GM23338 (cell line): ENCODE measurements at regions not wholly inside any gene's neighbourhood (a gene's known extent, or its start where the extent isn't known, plus 50 kb on each side); places are given as distances from the start of the nearest gene placed in this dataset.

ENCODE experiments used
- ATAC-seq: fragments of 200-7000 bp; cut with Tn5 transposase; 3 replicates; pipeline ENCODE4 v1.9.1; 2020
- DNase-seq: peaks from one replicate; pipeline ENCODE4 v3.0.0-alpha.2; 2015; ENCODE audit warnings: low spot score
- H2AFZ ChIP-seq: fragments of 200-600 bp; sonication (generic); 2 replicates; pipeline ENCODE4 v1.8.0; 2016; ENCODE audit warnings: antibody characterized with exemption, mild to moderate bottlenecking, moderate library complexity
- H3F3A ChIP-seq: fragments of 200-600 bp; sonication (generic); replicated peaks from 2 replicates; pipeline ENCODE4 v1.8.0; 2017; ENCODE audit warnings: antibody characterized with exemption, mixed run types, low read depth
- H3K27ac ChIP-seq: fragments of 200-600 bp; sonication (generic); 2 replicates; pipeline ENCODE4 v1.6.1; 2016; ENCODE audit warnings: low read depth
- H3K27me3 ChIP-seq: fragments of 200-600 bp; sonication (generic); 2 replicates; pipeline ENCODE4 v1.8.0; 2016; ENCODE audit warnings: mild to moderate bottlenecking, mixed run types, moderate library complexity; ENCODE audit not compliant: insufficient read depth
- H3K36me3 ChIP-seq: fragments of 200-600 bp; sonication (generic); 2 replicates; pipeline ENCODE4 v1.8.0; 2016; ENCODE audit warnings: mild to moderate bottlenecking; ENCODE audit not compliant: insufficient read depth
- H3K4me1 ChIP-seq: fragments of 200-600 bp; sonication (generic); 2 replicates; pipeline ENCODE4 v1.8.0; 2016; ENCODE audit warnings: mild to moderate bottlenecking, moderate library complexity; ENCODE audit not compliant: insufficient read depth
- H3K4me2 ChIP-seq: fragments of 200-600 bp; sonication (generic); 2 replicates; pipeline ENCODE4 v1.7.1; 2017; ENCODE audit warnings: mixed run types
- H3K4me3 ChIP-seq: fragments of 200-600 bp; sonication (generic); 2 replicates; pipeline ENCODE4 v1.6.1; 2016; ENCODE audit warnings: mixed run types
- H3K79me2 ChIP-seq: fragments of 200-600 bp; sonication (generic); replicated peaks from 2 replicates; pipeline ENCODE4 v1.8.0; 2017; ENCODE audit warnings: mild to moderate bottlenecking; ENCODE audit not compliant: insufficient read depth
- H3K9me2 ChIP-seq: fragments of 200-600 bp; sonication (generic); 2 replicates; pipeline ENCODE4 v1.8.0; 2017; ENCODE audit not compliant: insufficient read depth
- H4K20me1 ChIP-seq: fragments of 200-600 bp; sonication (generic); replicated peaks from 2 replicates; pipeline ENCODE4 v1.8.0; 2017; ENCODE audit warnings: mild to moderate bottlenecking; ENCODE audit not compliant: insufficient read depth
- H3K27ac Mint-ChIP-seq: 2 replicates; pipeline ENCODE4 v1.8.0; 2020; ENCODE audit warnings: inconsistent platforms, mild to moderate bottlenecking, moderate library complexity, mixed read lengths
- H3K27me3 Mint-ChIP-seq: 3 replicates; pipeline ENCODE4 v1.8.0; 2022; ENCODE audit warnings: low read depth, mild to moderate bottlenecking, moderate library complexity, mixed read lengths, inconsistent platforms; ENCODE audit not compliant: insufficient read depth, poor library complexity
- H3K36me3 Mint-ChIP-seq: 3 replicates; pipeline ENCODE4 v1.8.0; 2021; ENCODE audit warnings: low read depth, mild to moderate bottlenecking, inconsistent platforms, moderate library complexity, mixed read lengths
- H3K4me1 Mint-ChIP-seq: 3 replicates; pipeline ENCODE4 v1.8.0; 2020; ENCODE audit warnings: mild to moderate bottlenecking, inconsistent platforms, mixed read lengths
- H3K4me3 Mint-ChIP-seq: 3 replicates; pipeline ENCODE4 v1.8.0; 2021; ENCODE audit warnings: moderate library complexity, mild to moderate bottlenecking, inconsistent platforms, mixed read lengths
- H3K9me3 Mint-ChIP-seq: 3 replicates; pipeline ENCODE4 v1.8.0; 2020; ENCODE audit warnings: moderate library complexity, mild to moderate bottlenecking, inconsistent platforms, mixed read lengths
- CREB1 ChIP-seq: fragments of 250-450 bp; sonication (Bioruptor Pico); IDR thresholded peaks from 2 replicates; pipeline ENCODE4 v1.5.0; 2020; ENCODE audit warnings: low read depth, mild to moderate bottlenecking, moderate library complexity
- EZH2 ChIP-seq: fragments of 200-600 bp; sonication (generic); IDR thresholded peaks from one replicate; pipeline ENCODE4 v1.8.0; 2017; ENCODE audit warnings: antibody characterized with exemption, mild to moderate bottlenecking, low read depth; ENCODE audit not compliant: unreplicated experiment
- EZH2phosphoT487 ChIP-seq: fragments of 200-600 bp; sonication (generic); IDR thresholded peaks from one replicate; pipeline ENCODE4 v1.8.1; 2018; ENCODE audit warnings: antibody characterized with exemption; ENCODE audit not compliant: unreplicated experiment
- JUNB ChIP-seq: IDR thresholded peaks from one replicate; pipeline ENCODE4 v1.6.1; 2016; ENCODE audit warnings: antibody characterized with exemption; ENCODE audit not compliant: unreplicated experiment
- NANOG ChIP-seq: IDR thresholded peaks from 2 replicates; pipeline ENCODE4 v1.6.1; 2016; ENCODE audit warnings: antibody characterized with exemption, borderline replicate concordance
- POLR2AphosphoS5 ChIP-seq: IDR thresholded peaks from 2 replicates; pipeline ENCODE4 v1.6.1; 2016; ENCODE audit warnings: antibody characterized with exemption, low read depth
- STAT1 ChIP-seq: IDR thresholded peaks from one replicate; pipeline ENCODE4 v1.6.1; 2016; ENCODE audit warnings: antibody characterized with exemption; ENCODE audit not compliant: unreplicated experiment
- ZNF114 ChIP-seq: fragments of 250-450 bp; sonication (Bioruptor Pico); IDR thresholded peaks from 2 replicates; pipeline ENCODE4 v1.5.0; 2020; ENCODE audit warnings: mild to moderate bottlenecking, moderate library complexity
- ZNF331 ChIP-seq: fragments of 250-450 bp; sonication (Bioruptor Pico); IDR thresholded peaks from 2 replicates; pipeline ENCODE4 v1.5.0; 2020; ENCODE audit warnings: low read depth, mild to moderate bottlenecking, moderate library complexity
- TF ChIP-seq, protein P1 (sequence below), 2 experiments: fragments of 200-600 bp in 1 of 2; sonication (generic) in 1 of 2; conservative IDR thresholded peaks; 2 replicates each; pipeline versions ENCODE4 v1.5.1 to v1.6.1; 2016 to 2017; ENCODE audit warnings: antibody characterized with exemption in 2 of 2, low read depth in 2 of 2, mild to moderate bottlenecking in 2 of 2, moderate library complexity in 1 of 2
- TF ChIP-seq, protein P2 (sequence below): IDR thresholded peaks from one replicate; pipeline ENCODE4 v1.6.1; 2018; ENCODE audit warnings: antibody characterized with exemption; ENCODE audit not compliant: unreplicated experiment
- TF ChIP-seq, protein P3 (sequence below): IDR thresholded peaks from 2 replicates; pipeline ENCODE4 v1.6.1; 2016; ENCODE audit warnings: antibody characterized with exemption
- TF ChIP-seq, protein P4 (sequence below): fragments of 250-450 bp; sonication (Bioruptor Pico); IDR thresholded peaks from 2 replicates; pipeline ENCODE4 v1.5.0; 2020; ENCODE audit warnings: mild to moderate bottlenecking, moderate library complexity

DNA sequence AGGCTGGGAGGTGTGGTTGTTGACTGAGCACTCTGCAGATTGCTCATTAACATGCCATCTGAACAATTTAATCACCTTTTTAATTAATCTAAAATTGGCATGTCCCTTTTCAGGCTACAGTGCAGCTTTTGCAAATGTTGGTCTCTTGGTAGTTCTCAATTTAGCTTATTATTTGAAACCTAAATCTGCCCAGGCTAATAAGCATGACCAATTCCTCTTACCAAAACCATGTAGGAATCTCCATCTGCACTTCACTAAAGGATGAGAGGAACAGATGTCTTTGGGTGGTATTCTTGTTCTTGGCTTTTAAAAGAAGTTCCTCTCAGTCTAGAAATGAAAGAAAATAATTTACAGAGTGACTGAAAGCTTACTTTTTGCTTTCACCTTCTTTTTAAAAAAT, 190.1 kb upstream of the RMST start:
- Histone ChIP-seq H3F3A (no peaks in the 10 kb centered on the region), H3K79me2 (no peaks in the 10 kb centered on the region), H3K27ac (no peak overlapping the region), H3K4me1 (peaks cover 11% of the 10 kb centered on the region), H3K4me3 (no peak overlapping the region), H3K9me2 (no peaks in the 10 kb centered on the region), H2AFZ (no peak overlapping the region), H4K20me1 (no peaks in the 10 kb centered on the region), H3K4me2 (no peak overlapping the region), H3K27me3 (no peaks in the 10 kb centered on the region), H3K36me3 (no peaks in the 10 kb centered on the region)
- ATAC-seq (no peak), DNase-seq (no peak)
- TF ChIP-seq ZNF331 (CRISPR knock-in tag) (no peak), STAT1 (no peak), CREB1 (CRISPR knock-in tag) (no peak), POLR2AphosphoS5 (no peak), EZH2phosphoT487 (no peak), JUNB (no peak), EZH2 (no peak), NANOG (no peak), ZNF114 (CRISPR knock-in tag) (no peak)
- TF ChIP-seq, protein P1, sequence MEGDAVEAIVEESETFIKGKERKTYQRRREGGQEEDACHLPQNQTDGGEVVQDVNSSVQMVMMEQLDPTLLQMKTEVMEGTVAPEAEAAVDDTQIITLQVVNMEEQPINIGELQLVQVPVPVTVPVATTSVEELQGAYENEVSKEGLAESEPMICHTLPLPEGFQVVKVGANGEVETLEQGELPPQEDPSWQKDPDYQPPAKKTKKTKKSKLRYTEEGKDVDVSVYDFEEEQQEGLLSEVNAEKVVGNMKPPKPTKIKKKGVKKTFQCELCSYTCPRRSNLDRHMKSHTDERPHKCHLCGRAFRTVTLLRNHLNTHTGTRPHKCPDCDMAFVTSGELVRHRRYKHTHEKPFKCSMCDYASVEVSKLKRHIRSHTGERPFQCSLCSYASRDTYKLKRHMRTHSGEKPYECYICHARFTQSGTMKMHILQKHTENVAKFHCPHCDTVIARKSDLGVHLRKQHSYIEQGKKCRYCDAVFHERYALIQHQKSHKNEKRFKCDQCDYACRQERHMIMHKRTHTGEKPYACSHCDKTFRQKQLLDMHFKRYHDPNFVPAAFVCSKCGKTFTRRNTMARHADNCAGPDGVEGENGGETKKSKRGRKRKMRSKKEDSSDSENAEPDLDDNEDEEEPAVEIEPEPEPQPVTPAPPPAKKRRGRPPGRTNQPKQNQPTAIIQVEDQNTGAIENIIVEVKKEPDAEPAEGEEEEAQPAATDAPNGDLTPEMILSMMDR (conservative IDR thresholded peaks at IDR 0.05; ENCODE audit: low read depth in 2 of 2) = no peak
- TF ChIP-seq, protein P2, sequence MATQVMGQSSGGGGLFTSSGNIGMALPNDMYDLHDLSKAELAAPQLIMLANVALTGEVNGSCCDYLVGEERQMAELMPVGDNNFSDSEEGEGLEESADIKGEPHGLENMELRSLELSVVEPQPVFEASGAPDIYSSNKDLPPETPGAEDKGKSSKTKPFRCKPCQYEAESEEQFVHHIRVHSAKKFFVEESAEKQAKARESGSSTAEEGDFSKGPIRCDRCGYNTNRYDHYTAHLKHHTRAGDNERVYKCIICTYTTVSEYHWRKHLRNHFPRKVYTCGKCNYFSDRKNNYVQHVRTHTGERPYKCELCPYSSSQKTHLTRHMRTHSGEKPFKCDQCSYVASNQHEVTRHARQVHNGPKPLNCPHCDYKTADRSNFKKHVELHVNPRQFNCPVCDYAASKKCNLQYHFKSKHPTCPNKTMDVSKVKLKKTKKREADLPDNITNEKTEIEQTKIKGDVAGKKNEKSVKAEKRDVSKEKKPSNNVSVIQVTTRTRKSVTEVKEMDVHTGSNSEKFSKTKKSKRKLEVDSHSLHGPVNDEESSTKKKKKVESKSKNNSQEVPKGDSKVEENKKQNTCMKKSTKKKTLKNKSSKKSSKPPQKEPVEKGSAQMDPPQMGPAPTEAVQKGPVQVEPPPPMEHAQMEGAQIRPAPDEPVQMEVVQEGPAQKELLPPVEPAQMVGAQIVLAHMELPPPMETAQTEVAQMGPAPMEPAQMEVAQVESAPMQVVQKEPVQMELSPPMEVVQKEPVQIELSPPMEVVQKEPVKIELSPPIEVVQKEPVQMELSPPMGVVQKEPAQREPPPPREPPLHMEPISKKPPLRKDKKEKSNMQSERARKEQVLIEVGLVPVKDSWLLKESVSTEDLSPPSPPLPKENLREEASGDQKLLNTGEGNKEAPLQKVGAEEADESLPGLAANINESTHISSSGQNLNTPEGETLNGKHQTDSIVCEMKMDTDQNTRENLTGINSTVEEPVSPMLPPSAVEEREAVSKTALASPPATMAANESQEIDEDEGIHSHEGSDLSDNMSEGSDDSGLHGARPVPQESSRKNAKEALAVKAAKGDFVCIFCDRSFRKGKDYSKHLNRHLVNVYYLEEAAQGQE = no peak
- TF ChIP-seq, protein P3, sequence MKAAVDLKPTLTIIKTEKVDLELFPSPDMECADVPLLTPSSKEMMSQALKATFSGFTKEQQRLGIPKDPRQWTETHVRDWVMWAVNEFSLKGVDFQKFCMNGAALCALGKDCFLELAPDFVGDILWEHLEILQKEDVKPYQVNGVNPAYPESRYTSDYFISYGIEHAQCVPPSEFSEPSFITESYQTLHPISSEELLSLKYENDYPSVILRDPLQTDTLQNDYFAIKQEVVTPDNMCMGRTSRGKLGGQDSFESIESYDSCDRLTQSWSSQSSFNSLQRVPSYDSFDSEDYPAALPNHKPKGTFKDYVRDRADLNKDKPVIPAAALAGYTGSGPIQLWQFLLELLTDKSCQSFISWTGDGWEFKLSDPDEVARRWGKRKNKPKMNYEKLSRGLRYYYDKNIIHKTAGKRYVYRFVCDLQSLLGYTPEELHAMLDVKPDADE = no peak
- TF ChIP-seq, protein P4, sequence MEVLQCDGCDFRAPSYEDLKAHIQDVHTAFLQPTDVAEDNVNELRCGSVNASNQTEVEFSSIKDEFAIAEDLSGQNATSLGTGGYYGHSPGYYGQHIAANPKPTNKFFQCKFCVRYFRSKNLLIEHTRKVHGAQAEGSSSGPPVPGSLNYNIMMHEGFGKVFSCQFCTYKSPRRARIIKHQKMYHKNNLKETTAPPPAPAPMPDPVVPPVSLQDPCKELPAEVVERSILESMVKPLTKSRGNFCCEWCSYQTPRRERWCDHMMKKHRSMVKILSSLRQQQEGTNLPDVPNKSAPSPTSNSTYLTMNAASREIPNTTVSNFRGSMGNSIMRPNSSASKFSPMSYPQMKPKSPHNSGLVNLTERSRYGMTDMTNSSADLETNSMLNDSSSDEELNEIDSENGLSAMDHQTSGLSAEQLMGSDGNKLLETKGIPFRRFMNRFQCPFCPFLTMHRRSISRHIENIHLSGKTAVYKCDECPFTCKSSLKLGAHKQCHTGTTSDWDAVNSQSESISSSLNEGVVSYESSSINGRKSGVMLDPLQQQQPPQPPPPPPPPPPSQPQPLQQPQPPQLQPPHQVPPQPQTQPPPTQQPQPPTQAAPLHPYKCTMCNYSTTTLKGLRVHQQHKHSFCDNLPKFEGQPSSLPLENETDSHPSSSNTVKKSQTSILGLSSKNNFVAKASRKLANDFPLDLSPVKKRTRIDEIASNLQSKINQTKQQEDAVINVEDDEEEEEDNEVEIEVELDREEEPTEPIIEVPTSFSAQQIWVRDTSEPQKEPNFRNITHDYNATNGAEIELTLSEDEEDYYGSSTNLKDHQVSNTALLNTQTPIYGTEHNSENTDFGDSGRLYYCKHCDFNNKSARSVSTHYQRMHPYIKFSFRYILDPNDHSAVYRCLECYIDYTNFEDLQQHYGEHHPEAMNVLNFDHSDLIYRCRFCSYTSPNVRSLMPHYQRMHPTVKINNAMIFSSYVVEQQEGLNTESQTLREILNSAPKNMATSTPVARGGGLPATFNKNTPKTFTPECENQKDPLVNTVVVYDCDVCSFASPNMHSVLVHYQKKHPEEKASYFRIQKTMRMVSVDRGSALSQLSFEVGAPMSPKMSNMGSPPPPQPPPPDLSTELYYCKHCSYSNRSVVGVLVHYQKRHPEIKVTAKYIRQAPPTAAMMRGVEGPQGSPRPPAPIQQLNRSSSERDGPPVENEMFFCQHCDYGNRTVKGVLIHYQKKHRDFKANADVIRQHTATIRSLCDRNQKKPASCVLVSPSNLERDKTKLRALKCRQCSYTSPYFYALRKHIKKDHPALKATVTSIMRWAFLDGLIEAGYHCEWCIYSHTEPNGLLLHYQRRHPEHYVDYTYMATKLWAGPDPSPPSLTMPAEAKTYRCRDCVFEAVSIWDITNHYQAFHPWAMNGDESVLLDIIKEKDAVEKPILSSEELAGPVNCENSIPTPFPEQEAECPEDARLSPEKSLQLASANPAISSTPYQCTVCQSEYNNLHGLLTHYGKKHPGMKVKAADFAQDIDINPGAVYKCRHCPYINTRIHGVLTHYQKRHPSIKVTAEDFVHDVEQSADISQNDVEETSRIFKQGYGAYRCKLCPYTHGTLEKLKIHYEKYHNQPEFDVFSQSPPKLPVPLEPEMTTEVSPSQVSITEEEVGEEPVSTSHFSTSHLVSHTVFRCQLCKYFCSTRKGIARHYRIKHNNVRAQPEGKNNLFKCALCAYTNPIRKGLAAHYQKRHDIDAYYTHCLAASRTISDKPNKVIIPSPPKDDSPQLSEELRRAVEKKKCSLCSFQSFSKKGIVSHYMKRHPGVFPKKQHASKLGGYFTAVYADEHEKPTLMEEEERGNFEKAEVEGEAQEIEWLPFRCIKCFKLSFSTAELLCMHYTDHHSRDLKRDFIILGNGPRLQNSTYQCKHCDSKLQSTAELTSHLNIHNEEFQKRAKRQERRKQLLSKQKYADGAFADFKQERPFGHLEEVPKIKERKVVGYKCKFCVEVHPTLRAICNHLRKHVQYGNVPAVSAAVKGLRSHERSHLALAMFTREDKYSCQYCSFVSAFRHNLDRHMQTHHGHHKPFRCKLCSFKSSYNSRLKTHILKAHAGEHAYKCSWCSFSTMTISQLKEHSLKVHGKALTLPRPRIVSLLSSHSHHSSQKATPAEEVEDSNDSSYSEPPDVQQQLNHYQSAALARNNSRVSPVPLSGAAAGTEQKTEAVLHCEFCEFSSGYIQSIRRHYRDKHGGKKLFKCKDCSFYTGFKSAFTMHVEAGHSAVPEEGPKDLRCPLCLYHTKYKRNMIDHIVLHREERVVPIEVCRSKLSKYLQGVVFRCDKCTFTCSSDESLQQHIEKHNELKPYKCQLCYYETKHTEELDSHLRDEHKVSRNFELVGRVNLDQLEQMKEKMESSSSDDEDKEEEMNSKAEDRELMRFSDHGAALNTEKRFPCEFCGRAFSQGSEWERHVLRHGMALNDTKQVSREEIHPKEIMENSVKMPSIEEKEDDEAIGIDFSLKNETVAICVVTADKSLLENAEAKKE = no peak
- H3K9me3 Mint-ChIP-seq = peaks cover 20% of the 10 kb centered on the region
- H3K27ac Mint-ChIP-seq = no peak overlapping the region
- peaks cover 5% of the 10 kb centered on the region for H3K27me3 Mint-ChIP-seq
- H3K4me1 Mint-ChIP-seq = peaks cover 25% of the 10 kb centered on the region
- H3K36me3 Mint-ChIP-seq = peaks cover 15% of the 10 kb centered on the region
- H3K4me3 Mint-ChIP-seq = no peak overlapping the region
